ENCODE measurements at regions not wholly inside any gene's neighbourhood (a gene's known extent, or its start where the extent isn't known, plus 50 kb on each side); places are given as distances from the start of the nearest gene placed in this dataset.

- H3K4me3 ChIP-seq: no peak overlapping the region
- intact Hi-C loops (cut with DNase I; ENCODE audit: low total_unique reads): no loop called here
- no peaks in the 10 kb centered on the region for H3K36me3 ChIP-seq
- H3K27ac ChIP-seq: no peak overlapping the region
- H3K4me1 ChIP-seq: no peaks in the 10 kb centered on the region
- H3K9me3 ChIP-seq: no peaks in the 10 kb centered on the region
- no peaks in the 10 kb centered on the region for H3K27me3 ChIP-seq
- DNase-seq (ENCODE audit: low spot score in 2 of 2): no peak
- TF ChIP-seq POLR2A (IDR thresholded peaks at IDR 0.05) (no peak), CTCF (IDR thresholded peaks at IDR 0.05) (no peak), POLR2AphosphoS5 (IDR thresholded peaks at IDR 0.05) (no peak)
Measured at GRCh38 chr9:109704546-109704945, 75.5 kb upstream of the PALM2AKAP2 start.

GRCh38 chr9:109705515-109705914, 74.5 kb upstream of the PALM2AKAP2 start:
- Histone ChIP-seq H3K4me3 (no peak overlapping the region), H3K4me1 (no peaks in the 10 kb centered on the region), H3K9me3 (no peaks in the 10 kb centered on the region), H3K36me3 (no peaks in the 10 kb centered on the region), H3K27me3 (no peaks in the 10 kb centered on the region), H3K27ac (no peak overlapping the region)
- TF ChIP-seq CTCF (IDR thresholded peaks at IDR 0.05) (no peak), POLR2AphosphoS5 (IDR thresholded peaks at IDR 0.05) (no peak), POLR2A (IDR thresholded peaks at IDR 0.05) (no peak)
- intact Hi-C loops (cut with DNase I; ENCODE audit: low total_unique reads): no loop called here
- DNase-seq (ENCODE audit: low spot score in 2 of 2): no peak

GRCh38 chr9:109707355-109707754, 72.6 kb upstream of the PALM2AKAP2 start:
- Histone ChIP-seq H3K4me1 (no peaks in the 10 kb centered on the region), H3K9me3 (no peaks in the 10 kb centered on the region), H3K27me3 (no peaks in the 10 kb centered on the region), H3K27ac (no peak overlapping the region), H3K36me3 (no peaks in the 10 kb centered on the region), H3K4me3 (no peak overlapping the region)
- DNase-seq (ENCODE audit: low spot score in 2 of 2): no peak
- intact Hi-C loops (cut with DNase I; ENCODE audit: low total_unique reads): no loop called here
- TF ChIP-seq POLR2AphosphoS5 (IDR thresholded peaks at IDR 0.05) (no peak), CTCF (IDR thresholded peaks at IDR 0.05) (no peak), POLR2A (IDR thresholded peaks at IDR 0.05) (no peak)

GRCh38 chr9:109708451-109708945, 71.5 kb upstream of the PALM2AKAP2 start:
- no peaks in the 10 kb centered on the region for H3K4me1 ChIP-seq
- TF ChIP-seq CTCF (IDR thresholded peaks at IDR 0.05): no peak
- no peak for TF ChIP-seq POLR2AphosphoS5 (IDR thresholded peaks at IDR 0.05)
- no peak for TF ChIP-seq POLR2A (IDR thresholded peaks at IDR 0.05)
- no peak overlapping the region for H3K4me3 ChIP-seq
- intact Hi-C loops (cut with DNase I; ENCODE audit: low total_unique reads): no loop called here
- no peak overlapping the region for H3K27ac ChIP-seq
- no peak for DNase-seq (ENCODE audit: low spot score in 2 of 2)
- no peaks in the 10 kb centered on the region for H3K36me3 ChIP-seq
- H3K9me3 ChIP-seq: no peaks in the 10 kb centered on the region
- H3K27me3 ChIP-seq: no peaks in the 10 kb centered on the region

- no peaks in the 10 kb centered on the region for H3K27me3 ChIP-seq
- no peaks in the 10 kb centered on the region for H3K4me1 ChIP-seq
- H3K27ac ChIP-seq: no peak overlapping the region
- TF ChIP-seq POLR2AphosphoS5 (IDR thresholded peaks at IDR 0.05) (no peak), POLR2A (IDR thresholded peaks at IDR 0.05) (no peak)
- DNase-seq (ENCODE audit: low spot score in 2 of 2): no peak
- intact Hi-C loops (cut with DNase I; ENCODE audit: low total_unique reads): no loop called here
- no peaks in the 10 kb centered on the region for H3K36me3 ChIP-seq
- H3K9me3 ChIP-seq: no peaks in the 10 kb centered on the region
- H3K4me3 ChIP-seq: no peak overlapping the region
Measured at GRCh38 chr9:109709866-109710265, 70.1 kb upstream of the PALM2AKAP2 start.

- no peak overlapping the region for H3K4me3 ChIP-seq
- H3K4me1 ChIP-seq: no peaks in the 10 kb centered on the region
- DNase-seq (ENCODE audit: low spot score in 2 of 2): no peak
- H3K27ac ChIP-seq: no peak overlapping the region
- no peaks in the 10 kb centered on the region for H3K9me3 ChIP-seq
- H3K27me3 ChIP-seq: no peaks in the 10 kb centered on the region
- TF ChIP-seq POLR2A (IDR thresholded peaks at IDR 0.05): no peak
- TF ChIP-seq CTCF (IDR thresholded peaks at IDR 0.05): no peak
- TF ChIP-seq POLR2AphosphoS5 (IDR thresholded peaks at IDR 0.05): no peak
- intact Hi-C loops (cut with DNase I; ENCODE audit: low total_unique reads): no loop called here
- H3K36me3 ChIP-seq: no peaks in the 10 kb centered on the region
Measured at GRCh38 chr9:109710830-109711229, 69.2 kb upstream of the PALM2AKAP2 start.
